C4-2B (cell line): ENCODE measurements at regions not wholly inside any gene's neighbourhood (a gene's known extent, or its start where the extent isn't known, plus 50 kb on each side); places are given as distances from the start of the nearest gene placed in this dataset.

Experiments
- H3K27ac ChIP-seq: fragments of 450-650 bp; 2 replicates; pipeline ENCODE4 v1.5.1; 2017
- ZFX ChIP-seq: fragments of 450-650 bp; IDR thresholded peaks from 2 replicates; pipeline ENCODE4 v1.6.1; 2017
- TF ChIP-seq, protein P1 (sequence below): fragments of 450-650 bp; conservative IDR thresholded peaks from 2 replicates; pipeline ENCODE4 v1.5.1; 2017; ENCODE audit warnings: mild to moderate bottlenecking

DNA sequence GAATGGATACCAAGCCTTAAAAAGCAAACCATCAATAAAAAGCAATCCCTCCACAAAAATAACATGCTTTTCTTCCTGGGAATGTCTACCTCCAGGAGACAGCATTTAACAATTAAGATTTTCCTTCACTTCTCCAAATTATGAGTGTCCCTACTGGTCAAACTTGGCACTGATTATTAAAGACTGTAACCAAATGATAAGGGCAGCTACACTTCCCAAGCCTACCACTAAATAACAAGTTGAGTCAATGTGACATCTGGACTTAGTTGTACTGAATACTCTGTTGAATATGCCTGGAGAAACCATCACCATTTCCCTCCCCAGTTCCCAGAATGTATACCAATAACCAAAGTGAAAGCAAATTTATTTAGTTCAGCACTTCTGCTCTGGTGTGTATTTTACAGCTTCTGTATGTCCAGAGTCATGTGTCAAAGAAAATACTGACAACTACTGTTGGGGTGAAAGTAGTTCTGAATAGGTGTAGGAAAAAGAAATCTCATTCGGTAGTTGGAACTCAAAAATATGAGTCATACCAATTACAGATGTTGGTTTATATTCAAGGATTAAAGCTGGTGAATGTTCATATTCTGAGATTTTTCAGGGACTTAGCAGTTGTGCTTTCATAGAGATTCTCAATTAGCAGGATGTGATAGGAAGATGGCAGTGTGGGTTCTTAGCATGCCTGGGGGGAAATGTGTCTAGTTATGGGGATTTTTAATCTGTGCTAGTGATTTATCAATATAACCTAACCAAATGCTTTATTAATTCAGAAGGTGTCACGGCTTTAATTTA, 1291.6 kb upstream of the GYPC start:
- TF ChIP-seq, protein P1, sequence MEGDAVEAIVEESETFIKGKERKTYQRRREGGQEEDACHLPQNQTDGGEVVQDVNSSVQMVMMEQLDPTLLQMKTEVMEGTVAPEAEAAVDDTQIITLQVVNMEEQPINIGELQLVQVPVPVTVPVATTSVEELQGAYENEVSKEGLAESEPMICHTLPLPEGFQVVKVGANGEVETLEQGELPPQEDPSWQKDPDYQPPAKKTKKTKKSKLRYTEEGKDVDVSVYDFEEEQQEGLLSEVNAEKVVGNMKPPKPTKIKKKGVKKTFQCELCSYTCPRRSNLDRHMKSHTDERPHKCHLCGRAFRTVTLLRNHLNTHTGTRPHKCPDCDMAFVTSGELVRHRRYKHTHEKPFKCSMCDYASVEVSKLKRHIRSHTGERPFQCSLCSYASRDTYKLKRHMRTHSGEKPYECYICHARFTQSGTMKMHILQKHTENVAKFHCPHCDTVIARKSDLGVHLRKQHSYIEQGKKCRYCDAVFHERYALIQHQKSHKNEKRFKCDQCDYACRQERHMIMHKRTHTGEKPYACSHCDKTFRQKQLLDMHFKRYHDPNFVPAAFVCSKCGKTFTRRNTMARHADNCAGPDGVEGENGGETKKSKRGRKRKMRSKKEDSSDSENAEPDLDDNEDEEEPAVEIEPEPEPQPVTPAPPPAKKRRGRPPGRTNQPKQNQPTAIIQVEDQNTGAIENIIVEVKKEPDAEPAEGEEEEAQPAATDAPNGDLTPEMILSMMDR = no peak; the same call in 1 of the 2 replicates
- no peak for TF ChIP-seq ZFX
- H3K27ac ChIP-seq = no peak overlapping the region

DNA sequence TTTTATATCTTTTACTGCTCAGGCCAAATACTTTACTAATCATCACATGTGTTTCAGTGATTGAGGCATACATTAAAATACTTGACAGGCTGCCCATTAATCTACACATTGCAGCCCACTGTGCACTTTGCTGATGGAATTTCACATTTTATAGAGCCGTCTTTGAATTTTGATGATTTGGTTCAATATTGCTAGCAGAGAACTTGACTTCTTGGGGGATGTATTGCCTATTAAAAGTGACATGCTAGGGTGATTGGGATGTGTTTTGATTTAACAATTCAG, 1291.0 kb upstream of the GYPC start:
- TF ChIP-seq ZFX = no peak
- TF ChIP-seq, protein P1 = no peak
- no peak overlapping the region for H3K27ac ChIP-seq

DNA sequence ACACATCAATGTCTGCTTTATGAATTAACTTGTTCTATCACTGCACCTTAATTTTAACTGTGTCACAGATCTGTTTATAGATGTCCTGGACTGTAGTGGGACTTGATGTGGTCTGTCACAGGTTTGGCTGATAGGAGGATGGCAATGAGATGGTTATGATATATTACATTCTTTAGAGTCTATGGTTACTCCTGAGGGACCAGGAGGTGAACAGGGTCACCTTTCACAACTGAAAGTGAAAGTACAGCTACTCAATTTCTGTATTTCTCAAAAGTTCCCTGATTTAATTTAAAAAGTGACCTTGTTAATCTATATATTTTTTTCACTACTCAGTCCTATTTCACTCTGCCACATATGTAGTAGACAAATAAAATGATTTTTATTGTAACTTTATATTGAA, 1284.1 kb upstream of the GYPC start:
- no peak overlapping the region for H3K27ac ChIP-seq
- TF ChIP-seq ZFX = no peak
- TF ChIP-seq, protein P1 = no peak

DNA sequence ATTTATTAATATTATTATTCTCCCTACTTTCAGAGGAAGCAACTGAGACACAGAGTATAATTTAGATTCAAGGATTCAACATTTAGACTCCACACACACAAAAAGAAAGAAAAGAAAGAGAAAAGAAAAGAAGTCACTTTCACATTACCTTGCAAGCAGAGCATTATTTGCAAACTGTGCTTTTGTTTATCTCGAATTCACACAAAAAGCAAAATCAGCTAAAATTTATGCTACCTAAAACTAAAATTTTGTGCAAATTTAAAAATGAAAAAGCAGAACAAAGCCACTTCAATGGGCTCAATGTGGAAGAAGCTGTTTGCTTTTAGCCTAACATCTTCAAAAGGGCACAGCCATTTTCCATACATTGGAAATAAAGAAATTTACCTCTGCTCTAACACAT, 1282.7 kb upstream of the GYPC start:
- TF ChIP-seq, protein P1 = no peak
- TF ChIP-seq ZFX = no peak
- no peak overlapping the region for H3K27ac ChIP-seq

DNA sequence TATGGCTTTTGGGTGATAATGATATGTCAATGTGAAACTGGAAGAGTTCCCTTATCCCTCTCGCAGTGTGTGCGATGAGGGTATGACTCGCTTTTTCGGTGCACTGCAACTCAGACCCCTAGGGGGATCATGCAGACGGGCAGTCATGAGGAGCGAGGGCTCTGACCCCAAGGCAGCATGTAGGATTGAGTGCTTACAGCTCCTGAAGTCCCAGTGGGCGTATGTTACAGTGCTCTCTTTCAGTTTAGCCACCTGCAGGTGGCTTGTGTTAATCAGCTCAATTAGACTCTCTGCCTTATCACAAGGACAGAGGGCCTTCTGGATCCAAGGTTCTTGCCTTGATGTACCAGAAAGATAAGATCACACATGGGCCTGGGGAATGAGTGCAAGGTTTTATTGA, 1269.9 kb upstream of the GYPC start:
- TF ChIP-seq, protein P1 = no peak
- TF ChIP-seq ZFX = no peak

DNA sequence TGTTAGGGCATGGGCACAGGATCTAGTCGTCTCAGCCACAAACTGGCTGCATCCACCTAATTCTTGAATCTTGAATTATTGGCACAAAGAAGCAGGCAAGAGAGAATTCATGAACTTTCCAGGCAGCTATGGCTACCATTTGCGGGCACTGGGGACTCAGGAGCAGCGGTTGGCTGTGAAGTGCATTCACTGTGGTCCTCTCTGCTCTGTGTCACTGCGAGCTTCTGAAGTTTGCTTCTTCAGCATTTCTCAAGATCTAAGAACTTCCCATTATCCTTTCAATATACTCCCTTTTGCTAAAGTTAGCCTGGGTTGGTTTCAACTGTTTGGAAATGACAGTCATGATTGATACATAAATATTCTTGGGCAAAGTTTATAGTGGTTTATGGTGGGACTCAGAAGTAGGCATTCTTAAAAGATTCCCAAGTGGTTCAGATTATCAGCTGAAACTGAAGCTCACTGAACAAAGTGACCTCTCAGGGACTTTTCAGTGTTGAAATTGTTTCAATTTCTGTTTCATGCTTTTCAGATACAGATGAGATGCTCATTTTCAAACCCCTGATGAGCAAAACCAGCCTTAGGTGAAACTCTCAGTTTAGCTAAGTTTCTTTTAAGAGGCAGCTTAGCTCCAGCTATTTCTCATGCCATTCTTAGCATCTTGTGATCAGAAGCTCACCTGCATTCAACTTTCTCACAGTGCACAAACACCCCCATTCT, 1258.3 kb upstream of the GYPC start:
- H3K27ac ChIP-seq = no peak overlapping the region
- TF ChIP-seq ZFX = no peak
- TF ChIP-seq, protein P1 = no peak

More for the DNA sequence above, 1269.9 kb upstream of the GYPC start:
- no peak overlapping the region for H3K27ac ChIP-seq

DNA sequence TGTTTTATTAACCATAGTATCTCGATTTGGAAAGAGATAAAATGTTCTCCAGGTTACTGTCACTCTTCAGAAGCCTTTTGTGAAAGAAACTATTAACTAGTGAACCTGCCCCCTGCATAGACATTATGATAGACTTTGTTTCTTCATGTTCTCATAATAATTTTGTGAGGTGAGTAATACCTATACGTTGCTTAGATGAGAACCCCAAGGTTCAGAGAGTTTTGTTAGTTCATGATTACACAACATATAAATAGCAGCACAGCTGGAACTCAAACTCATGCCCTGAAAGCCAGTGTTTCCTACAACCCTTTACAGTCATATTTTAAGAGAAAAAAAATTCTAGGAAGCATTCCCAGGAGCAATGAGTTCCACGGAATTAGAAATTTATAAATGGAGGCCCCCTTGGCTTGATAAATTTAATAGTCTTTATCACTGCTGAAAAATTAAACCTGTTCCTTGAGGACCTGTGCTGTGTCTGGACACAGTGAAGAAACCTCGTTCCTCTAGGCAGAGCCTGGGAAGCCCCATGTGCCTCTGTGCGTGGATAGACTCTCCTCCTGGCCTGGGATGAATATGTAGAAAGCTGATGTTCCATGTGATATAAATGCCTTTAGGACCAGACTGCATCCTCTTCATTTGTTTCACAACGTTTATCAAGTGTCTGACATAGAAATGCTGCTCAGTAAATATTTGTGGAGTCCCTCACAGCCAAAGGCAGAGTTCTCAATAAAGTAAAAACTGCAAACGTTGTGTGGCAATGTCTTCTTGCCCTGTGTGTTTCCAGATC, 1257.0 kb upstream of the GYPC start:
- no peak overlapping the region for H3K27ac ChIP-seq
- TF ChIP-seq, protein P1 = no peak
- no peak for TF ChIP-seq ZFX
